Panc1 (cell line): ENCODE measurements at regions not wholly inside any gene's neighbourhood (a gene's known extent, or its start where the extent isn't known, plus 50 kb on each side); places are given as distances from the start of the nearest gene placed in this dataset.

Experiments used
- CTCF ChIP-seq: fragments of 450-650 bp; IDR thresholded peaks from 2 replicates; pipeline ENCODE4 v1.5.1; 2017; ENCODE audit warnings: mild to moderate bottlenecking
- POLR2AphosphoS5 ChIP-seq: IDR thresholded peaks from 2 replicates; pipeline ENCODE4 v1.6.1; 2012; ENCODE audit warnings: mild to moderate bottlenecking, low read depth, low read length, moderate library complexity
- REST ChIP-seq, 2 experiments: IDR thresholded peaks; 2 replicates each; pipeline ENCODE4 v1.6.1; 2011 to 2012; ENCODE audit warnings: low read depth in 2 of 2, control low read depth in 1 of 2, low read length in 1 of 2, mild to moderate bottlenecking in 1 of 2, moderate library complexity in 1 of 2; ENCODE audit not compliant: insufficient read depth in 1 of 2
- SIN3A ChIP-seq: IDR thresholded peaks from 2 replicates; pipeline ENCODE4 v1.6.1; 2012; ENCODE audit warnings: low read depth, mild to moderate bottlenecking, low read length, moderate library complexity, borderline replicate concordance; ENCODE audit not compliant: insufficient read depth

DNA sequence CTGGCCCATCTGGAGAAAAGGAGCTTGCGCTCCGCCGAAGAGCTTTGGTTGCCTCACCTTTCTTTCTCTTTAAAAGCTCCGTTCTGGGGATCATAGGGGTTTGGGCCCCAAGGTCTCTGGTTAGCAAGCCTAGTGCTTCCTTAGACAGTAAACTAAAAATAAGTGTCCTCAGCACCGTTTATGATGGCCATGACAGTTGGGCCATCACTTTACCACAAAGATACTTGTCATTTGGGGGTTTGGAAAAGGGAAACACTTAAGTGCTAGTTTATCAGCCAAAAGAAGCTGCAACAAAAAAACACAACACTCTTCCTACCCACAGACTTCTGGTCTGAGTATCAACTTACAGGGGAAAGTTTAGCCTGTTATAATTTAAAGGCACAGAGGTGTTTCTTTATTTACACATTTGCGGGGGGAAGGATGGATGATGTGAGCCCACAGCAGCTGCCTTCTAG lies 88.4 kb upstream of the CD44 start:
- TF ChIP-seq CTCF (no peak), POLR2AphosphoS5 (no peak), REST (IDR thresholded peaks at IDR 0.05; ENCODE audit: insufficient read depth in 1 of 2, low read depth in 2 of 2, low read length in 1 of 2) (no peak), SIN3A (no peak)
